Fibroblast of pulmonary artery (primary cell): ENCODE measurements at regions not wholly inside any gene's neighbourhood (a gene's known extent, or its start where the extent isn't known, plus 50 kb on each side); places are given as distances from the start of the nearest gene placed in this dataset.
A peak's percentile ranks its signal among the peaks of the same experiment; 100 is the strongest.

Source experiments
- DNase-seq: peaks from one replicate; pipeline ENCODE4 v3.0.0-alpha.2; 2010; ENCODE audit warnings: low read depth
- H3K4me3 ChIP-seq: replicated peaks from 2 replicates; pipeline ENCODE4 v1.5.1; 2011; ENCODE audit warnings: low read depth, mild to moderate bottlenecking, control low read depth, low read length, moderate library complexity
- TF ChIP-seq, protein P1 (sequence below): IDR thresholded peaks from 2 replicates; pipeline ENCODE4 v1.5.1; 2011; ENCODE audit warnings: mild to moderate bottlenecking, control low read depth, low read length, inconsistent platforms; ENCODE audit errors: missing control alignments

DNA sequence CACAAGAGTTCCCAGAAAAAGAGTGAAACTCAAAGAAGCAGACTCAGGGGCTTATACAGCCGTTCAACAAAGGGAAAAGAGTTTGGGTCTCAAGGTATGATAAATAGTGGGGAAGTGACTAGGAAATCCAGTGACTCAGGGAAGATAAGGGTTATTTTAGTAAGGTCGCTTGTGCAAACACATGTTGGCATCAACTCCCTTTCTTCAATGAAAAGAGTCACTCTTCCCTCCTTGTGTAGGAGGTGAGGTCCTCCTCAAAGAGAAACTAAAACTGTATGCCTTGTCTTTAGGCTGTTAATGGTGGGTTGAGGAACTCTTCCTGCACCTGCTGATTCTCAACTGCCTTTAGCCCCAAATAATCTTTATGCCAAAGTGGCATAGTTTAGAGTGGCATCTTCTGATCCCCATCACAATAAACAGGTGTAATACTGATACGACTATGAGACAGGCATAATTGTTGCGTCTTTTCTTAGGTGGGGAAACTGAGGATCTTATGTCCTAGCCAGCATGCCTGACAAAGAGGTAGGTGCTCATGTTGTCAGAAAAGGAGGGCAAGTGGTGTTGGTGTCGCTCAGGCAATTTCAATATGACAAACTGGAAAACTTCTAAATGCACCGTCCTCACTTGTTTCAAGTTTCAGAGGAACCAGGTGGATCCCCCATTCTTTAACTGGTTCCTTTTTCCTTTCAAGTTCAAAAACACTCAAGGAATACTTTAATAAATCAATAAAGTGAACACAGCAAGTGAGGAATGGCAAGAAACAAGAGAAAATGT is 294.1 kb upstream of the RUNX1 start:
- TF ChIP-seq, protein P1, sequence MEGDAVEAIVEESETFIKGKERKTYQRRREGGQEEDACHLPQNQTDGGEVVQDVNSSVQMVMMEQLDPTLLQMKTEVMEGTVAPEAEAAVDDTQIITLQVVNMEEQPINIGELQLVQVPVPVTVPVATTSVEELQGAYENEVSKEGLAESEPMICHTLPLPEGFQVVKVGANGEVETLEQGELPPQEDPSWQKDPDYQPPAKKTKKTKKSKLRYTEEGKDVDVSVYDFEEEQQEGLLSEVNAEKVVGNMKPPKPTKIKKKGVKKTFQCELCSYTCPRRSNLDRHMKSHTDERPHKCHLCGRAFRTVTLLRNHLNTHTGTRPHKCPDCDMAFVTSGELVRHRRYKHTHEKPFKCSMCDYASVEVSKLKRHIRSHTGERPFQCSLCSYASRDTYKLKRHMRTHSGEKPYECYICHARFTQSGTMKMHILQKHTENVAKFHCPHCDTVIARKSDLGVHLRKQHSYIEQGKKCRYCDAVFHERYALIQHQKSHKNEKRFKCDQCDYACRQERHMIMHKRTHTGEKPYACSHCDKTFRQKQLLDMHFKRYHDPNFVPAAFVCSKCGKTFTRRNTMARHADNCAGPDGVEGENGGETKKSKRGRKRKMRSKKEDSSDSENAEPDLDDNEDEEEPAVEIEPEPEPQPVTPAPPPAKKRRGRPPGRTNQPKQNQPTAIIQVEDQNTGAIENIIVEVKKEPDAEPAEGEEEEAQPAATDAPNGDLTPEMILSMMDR = no peak
- no peak overlapping the region for H3K4me3 ChIP-seq
- DNase-seq = peak; percentile 53

DNA sequence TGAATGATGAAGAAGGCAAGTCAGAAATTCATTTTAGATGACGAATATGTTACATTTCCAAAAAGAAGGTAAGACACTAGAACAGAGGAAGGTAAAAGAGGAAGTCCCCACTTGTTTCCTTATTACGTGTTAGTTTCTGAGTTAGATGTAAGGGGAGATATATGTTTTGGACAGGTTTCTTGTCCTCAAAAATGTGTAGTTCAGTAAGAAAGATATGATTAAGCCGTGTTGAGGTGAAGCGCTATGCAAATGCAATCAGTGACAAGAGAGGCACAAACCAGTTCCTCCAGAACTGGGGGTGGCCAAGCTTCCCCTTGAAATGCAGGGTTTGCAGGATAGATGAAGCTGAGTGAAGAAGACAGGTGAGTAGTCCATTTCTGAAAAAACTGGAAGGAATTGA is 293.3 kb upstream of the RUNX1 start:
- TF ChIP-seq, protein P1 = no peak
- no peak for DNase-seq
- H3K4me3 ChIP-seq = no peak overlapping the region

GRCh38 chr21:35340273-35340672 is 291.2 kb upstream of the RUNX1 start:
- DNase-seq = no peak
- TF ChIP-seq, protein P1 = no peak

DNA sequence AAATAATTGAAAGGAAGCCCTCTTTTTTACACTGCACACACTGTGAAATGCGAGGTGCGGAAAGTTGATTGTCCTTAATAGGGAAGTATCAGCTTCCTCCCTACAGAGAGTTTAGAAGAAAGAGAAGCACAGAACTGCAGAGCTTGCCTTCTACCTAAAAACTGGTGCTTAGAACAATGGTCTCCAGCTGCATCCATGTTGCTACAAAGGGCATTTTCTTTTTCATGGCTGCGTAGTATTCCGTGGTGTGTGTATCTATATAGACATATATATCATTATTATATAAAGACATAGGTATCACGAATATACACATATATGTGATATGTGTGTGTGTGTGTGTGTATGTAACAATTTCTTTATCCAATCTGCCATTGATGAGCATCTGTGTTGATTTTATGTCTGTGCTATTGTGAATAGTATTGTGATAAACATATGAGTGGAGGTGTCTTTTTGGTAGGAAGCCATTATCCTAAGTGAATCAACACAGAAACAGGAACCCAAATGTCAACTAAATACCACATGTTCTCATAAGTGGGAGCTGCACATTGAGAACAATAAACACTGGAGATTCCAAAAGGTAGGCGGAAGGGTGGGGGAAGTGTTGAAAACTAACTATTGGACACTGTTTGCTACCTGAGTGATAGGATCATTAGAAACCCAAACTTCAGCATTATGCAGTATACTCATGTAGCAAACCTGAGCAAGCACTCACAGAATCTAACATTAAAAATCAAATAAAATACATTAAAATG is 290.0 kb upstream of the RUNX1 start:
- TF ChIP-seq, protein P1 = no peak
- H3K4me3 ChIP-seq = no peak overlapping the region
- DNase-seq = no peak

More at GRCh38 chr21:35340273-35340672, 291.2 kb upstream of the RUNX1 start:
- H3K4me3 ChIP-seq = no peak overlapping the region

GRCh38 chr21:35338281-35338680 is 289.2 kb upstream of the RUNX1 start:
- no peak for DNase-seq
- H3K4me3 ChIP-seq = no peak overlapping the region
- TF ChIP-seq, protein P1 = no peak

DNA sequence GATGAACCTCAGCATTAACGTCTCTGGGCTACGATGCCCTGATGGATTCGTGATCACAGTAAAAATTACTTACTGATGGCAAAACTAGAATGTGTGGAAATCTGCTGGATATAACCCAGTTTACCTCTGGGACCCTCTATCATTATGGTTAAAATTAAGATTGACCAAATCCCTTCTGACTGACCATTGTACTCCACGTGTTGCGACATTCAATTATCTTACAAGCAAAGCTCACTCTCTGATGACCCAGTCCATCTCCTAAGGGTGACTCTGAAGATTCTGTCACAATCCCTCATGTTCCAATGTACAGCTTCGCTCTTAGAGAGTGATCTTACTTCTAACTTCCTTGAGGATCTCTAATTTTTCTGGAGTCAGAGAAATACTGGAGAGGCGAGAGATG is 288.5 kb upstream of the RUNX1 start:
- no peak for DNase-seq
- TF ChIP-seq, protein P1 = no peak
- H3K4me3 ChIP-seq = no peak overlapping the region
